ENCODE measurements at regions not wholly inside any gene's neighbourhood (a gene's known extent, or its start where the extent isn't known, plus 50 kb on each side); places are given as distances from the start of the nearest gene placed in this dataset.

GRCh38 chr2:12795851-12796250, 79.1 kb downstream of the TRIB2 start:
- Histone ChIP-seq H3K4me1 (ENCODE audit: insufficient read depth, low read length) (peaks cover 14% of the 10 kb centered on the region), H3K4me3 (ENCODE audit: insufficient read depth, low read length) (no peak overlapping the region)
- no peak for DNase-seq (ENCODE audit: insufficient read length, low spot score, missing footprints)

DNA sequence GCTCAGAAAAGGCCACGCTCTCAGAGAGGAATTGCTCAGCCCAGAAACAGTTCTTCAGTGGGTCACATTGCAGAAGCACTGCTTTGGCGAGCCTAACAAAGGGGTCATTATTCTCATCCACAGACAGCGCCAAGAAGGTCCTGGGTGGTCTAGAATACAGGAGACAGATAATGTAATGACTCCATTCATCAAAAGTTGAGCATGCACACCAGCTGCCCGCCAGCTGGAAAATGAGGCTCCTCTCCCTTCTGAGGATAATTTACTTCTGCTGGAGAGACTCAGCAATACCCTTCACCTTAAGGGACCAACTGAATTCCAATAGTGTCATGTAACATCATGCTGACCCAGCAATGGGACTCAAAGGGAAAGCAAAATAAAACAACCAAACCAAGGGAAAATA, 79.9 kb downstream of the TRIB2 start:
- H3K79me2 ChIP-seq (ENCODE audit: insufficient read depth, low read length) = no peaks in the 10 kb centered on the region
- H3K27me3 ChIP-seq (ENCODE audit: insufficient read depth, low read length) = no peaks in the 10 kb centered on the region
- no peaks in the 10 kb centered on the region for H4K20me1 ChIP-seq (ENCODE audit: insufficient read depth, low read length)
- no peak overlapping the region for H3K27ac ChIP-seq (ENCODE audit: low read depth, low read length)
- no peak overlapping the region for H3K4me3 ChIP-seq (ENCODE audit: insufficient read depth, low read length)
- H3K4me1 ChIP-seq (ENCODE audit: insufficient read depth, low read length) = peaks cover 14% of the 10 kb centered on the region
- H2AFZ ChIP-seq (ENCODE audit: low read length) = no peak overlapping the region
- DNase-seq (ENCODE audit: insufficient read length, low spot score, missing footprints) = no peak
- H3K4me2 ChIP-seq (ENCODE audit: insufficient read depth, low read length) = no peak overlapping the region
- H3K36me3 ChIP-seq (ENCODE audit: insufficient read depth, low read length) = no peaks in the 10 kb centered on the region
- no peak for TF ChIP-seq CTCF (IDR thresholded peaks at IDR 0.05; ENCODE audit: extremely low read depth, low read depth, low read length)
- H3K9me3 ChIP-seq (ENCODE audit: low read depth, low read length) = peaks cover 3% of the 10 kb centered on the region

More at GRCh38 chr2:12795851-12796250, 79.1 kb downstream of the TRIB2 start:
- H3K36me3 ChIP-seq (ENCODE audit: insufficient read depth, low read length) = no peaks in the 10 kb centered on the region
- TF ChIP-seq CTCF (IDR thresholded peaks at IDR 0.05; ENCODE audit: extremely low read depth, low read depth, low read length) = no peak
- H3K9me3 ChIP-seq (ENCODE audit: low read depth, low read length) = no peaks in the 10 kb centered on the region
- no peak overlapping the region for H2AFZ ChIP-seq (ENCODE audit: low read length)
- H3K4me2 ChIP-seq (ENCODE audit: insufficient read depth, low read length) = no peak overlapping the region
- H3K27ac ChIP-seq (ENCODE audit: low read depth, low read length) = no peak overlapping the region
- H3K79me2 ChIP-seq (ENCODE audit: insufficient read depth, low read length) = no peaks in the 10 kb centered on the region
- H3K27me3 ChIP-seq (ENCODE audit: insufficient read depth, low read length) = no peaks in the 10 kb centered on the region
- no peaks in the 10 kb centered on the region for H4K20me1 ChIP-seq (ENCODE audit: insufficient read depth, low read length)

- no peaks in the 10 kb centered on the region for H3K36me3 ChIP-seq (ENCODE audit: insufficient read depth, low read length)
- H3K27me3 ChIP-seq (ENCODE audit: insufficient read depth, low read length) = no peaks in the 10 kb centered on the region
- H3K4me2 ChIP-seq (ENCODE audit: insufficient read depth, low read length) = no peak overlapping the region
- H3K4me1 ChIP-seq (ENCODE audit: insufficient read depth, low read length) = peaks cover 14% of the 10 kb centered on the region
- H3K27ac ChIP-seq (ENCODE audit: low read depth, low read length) = peak overlapping the region; percentile 44
- no peak overlapping the region for H2AFZ ChIP-seq (ENCODE audit: low read length)
- no peak for TF ChIP-seq CTCF (IDR thresholded peaks at IDR 0.05; ENCODE audit: extremely low read depth, low read depth, low read length)
- H3K9me3 ChIP-seq (ENCODE audit: low read depth, low read length) = peaks cover 4% of the 10 kb centered on the region
- H3K4me3 ChIP-seq (ENCODE audit: insufficient read depth, low read length) = no peak overlapping the region
- no peaks in the 10 kb centered on the region for H3K79me2 ChIP-seq (ENCODE audit: insufficient read depth, low read length)
- DNase-seq (ENCODE audit: insufficient read length, low spot score, missing footprints) = no peak
- H4K20me1 ChIP-seq (ENCODE audit: insufficient read depth, low read length) = no peaks in the 10 kb centered on the region
These were observed 81.1 kb downstream of the TRIB2 start for GRCh38 chr2:12797815-12798214.

DNA sequence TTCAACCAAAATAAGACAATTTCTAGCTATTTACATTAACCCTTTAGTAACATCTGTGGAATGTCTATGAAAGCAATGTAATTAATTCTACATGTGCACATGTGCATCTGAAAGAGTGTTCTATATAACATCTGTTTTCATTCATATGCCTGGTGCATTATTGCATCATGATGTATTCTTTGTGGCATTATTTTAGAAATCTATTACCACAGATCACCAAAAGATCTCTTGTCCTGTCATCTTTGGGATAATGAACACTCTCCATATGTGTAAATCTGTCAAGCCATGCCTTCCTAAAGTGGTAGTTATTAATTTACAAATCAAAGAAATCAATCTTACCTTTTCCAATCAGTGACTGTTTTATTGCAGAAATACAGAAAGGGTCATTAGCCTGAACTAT, 86.9 kb downstream of the TRIB2 start:
- DNase-seq (ENCODE audit: insufficient read length, low spot score, missing footprints) = no peak
- H3K4me2 ChIP-seq (ENCODE audit: insufficient read depth, low read length) = no peak overlapping the region

More for the DNA sequence above, 86.9 kb downstream of the TRIB2 start:
- H3K27me3 ChIP-seq (ENCODE audit: insufficient read depth, low read length) = no peaks in the 10 kb centered on the region
- H2AFZ ChIP-seq (ENCODE audit: low read length) = no peak overlapping the region
- no peaks in the 10 kb centered on the region for H3K36me3 ChIP-seq (ENCODE audit: insufficient read depth, low read length)
- no peaks in the 10 kb centered on the region for H3K79me2 ChIP-seq (ENCODE audit: insufficient read depth, low read length)
- TF ChIP-seq CTCF (IDR thresholded peaks at IDR 0.05; ENCODE audit: extremely low read depth, low read depth, low read length) = no peak
- H3K4me3 ChIP-seq (ENCODE audit: insufficient read depth, low read length) = no peak overlapping the region
- no peaks in the 10 kb centered on the region for H4K20me1 ChIP-seq (ENCODE audit: insufficient read depth, low read length)
- no peak overlapping the region for H3K27ac ChIP-seq (ENCODE audit: low read depth, low read length)
- H3K9me3 ChIP-seq (ENCODE audit: low read depth, low read length) = peaks cover 4% of the 10 kb centered on the region
- peaks cover 7% of the 10 kb centered on the region for H3K4me1 ChIP-seq (ENCODE audit: insufficient read depth, low read length)
